Peyer's patch (tissue), 4 donors: ENCODE measurements at regions not wholly inside any gene's neighbourhood (a gene's known extent, or its start where the extent isn't known, plus 50 kb on each side); places are given as distances from the start of the nearest gene placed in this dataset.

ENCODE experiments used
- DNase-seq, 3 donors: peaks; one replicate each; pipeline ENCODE4 v3.0.0-alpha.2; 2017 to 2019
- H3K27ac ChIP-seq, 4 donors: fragments of 200-600 bp; sonication (generic); one replicate each; pipeline ENCODE4 v1.5.1; 2016 to 2019
- H3K27me3 ChIP-seq, 2 donors: fragments of 200-600 bp; sonication (generic); one replicate each; pipeline ENCODE4 v1.5.1; 2019
- H3K36me3 ChIP-seq, 3 donors: fragments of 200-600 bp; sonication (generic); one replicate each; pipeline ENCODE4 v1.5.1; 2016 to 2019
- H3K4me1 ChIP-seq, 4 donors: fragments of 200-600 bp; sonication (generic); one replicate each; pipeline ENCODE4 v1.5.1; 2016 to 2019
- H3K4me3 ChIP-seq, 4 donors: fragments of 200-600 bp; sonication (generic); 1 replicate in 3 of 4; 2 replicates in 1 of 4; pipeline ENCODE4 v1.5.1; 2016 to 2019; ENCODE audit warnings: mild to moderate bottlenecking in 1 of 4
- H3K9me3 ChIP-seq, 4 donors: fragments of 200-600 bp; sonication (generic); one replicate each; pipeline ENCODE4 v1.5.1; 2016 to 2019; ENCODE audit warnings: mild to moderate bottlenecking in 1 of 4
- POLR2A ChIP-seq, 2 donors: fragments of 450-650 bp; IDR thresholded peaks; one replicate each; pipeline ENCODE4 v1.5.1; 2017; ENCODE audit warnings: antibody characterized with exemption in 2 of 2, mild to moderate bottlenecking in 2 of 2, moderate library complexity in 2 of 2
- TF ChIP-seq, protein P1 (sequence below), 6 experiments: fragments of 450-650 bp in 4 of 6; fragments of 200-600 bp in 2 of 6; sonication (generic) in 1 of 6; IDR thresholded peaks; one replicate each; pipeline ENCODE4 v1.5.1; 2017 to 2019; ENCODE audit warnings: antibody characterized with exemption in 6 of 6, mild to moderate bottlenecking in 3 of 6, moderate library complexity in 1 of 6

DNA sequence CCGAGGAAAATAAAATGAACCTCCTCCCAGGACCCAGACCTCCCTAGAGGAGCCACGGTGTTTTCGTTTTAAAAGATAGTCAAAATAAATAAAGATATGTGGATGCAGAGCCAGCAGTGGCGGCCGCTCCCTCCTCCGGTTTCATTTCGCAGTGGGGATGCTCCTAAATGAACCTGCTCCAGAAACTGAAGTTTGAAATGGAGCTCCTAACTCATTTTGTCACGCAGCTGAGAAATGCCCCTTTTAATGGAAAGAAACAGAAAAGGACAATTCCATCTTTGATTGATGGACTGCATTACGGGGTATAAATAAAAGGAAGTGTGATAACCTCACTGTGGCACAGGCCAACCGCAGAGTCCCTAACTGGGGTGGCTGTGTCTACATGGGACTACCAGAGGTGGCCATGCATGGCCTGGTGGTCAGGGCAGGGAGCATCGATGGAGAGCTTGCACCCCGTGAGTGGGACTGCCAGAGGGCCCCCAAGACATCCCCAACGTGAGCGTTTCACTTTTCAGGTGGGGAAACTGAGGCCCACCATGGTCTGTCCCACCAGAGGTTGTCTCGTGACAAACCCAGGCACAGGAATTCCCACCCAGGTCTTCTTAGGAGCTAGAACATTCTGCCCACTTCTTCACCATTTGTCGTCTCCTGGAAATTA, 426.6 kb downstream of the BRD1 start:
- DNase-seq = peak; percentile 10 to 32 (median 11)
- no peak overlapping the region for H3K27ac ChIP-seq
- no peak for TF ChIP-seq POLR2A (IDR thresholded peaks at IDR 0.05)
- TF ChIP-seq, protein P1, sequence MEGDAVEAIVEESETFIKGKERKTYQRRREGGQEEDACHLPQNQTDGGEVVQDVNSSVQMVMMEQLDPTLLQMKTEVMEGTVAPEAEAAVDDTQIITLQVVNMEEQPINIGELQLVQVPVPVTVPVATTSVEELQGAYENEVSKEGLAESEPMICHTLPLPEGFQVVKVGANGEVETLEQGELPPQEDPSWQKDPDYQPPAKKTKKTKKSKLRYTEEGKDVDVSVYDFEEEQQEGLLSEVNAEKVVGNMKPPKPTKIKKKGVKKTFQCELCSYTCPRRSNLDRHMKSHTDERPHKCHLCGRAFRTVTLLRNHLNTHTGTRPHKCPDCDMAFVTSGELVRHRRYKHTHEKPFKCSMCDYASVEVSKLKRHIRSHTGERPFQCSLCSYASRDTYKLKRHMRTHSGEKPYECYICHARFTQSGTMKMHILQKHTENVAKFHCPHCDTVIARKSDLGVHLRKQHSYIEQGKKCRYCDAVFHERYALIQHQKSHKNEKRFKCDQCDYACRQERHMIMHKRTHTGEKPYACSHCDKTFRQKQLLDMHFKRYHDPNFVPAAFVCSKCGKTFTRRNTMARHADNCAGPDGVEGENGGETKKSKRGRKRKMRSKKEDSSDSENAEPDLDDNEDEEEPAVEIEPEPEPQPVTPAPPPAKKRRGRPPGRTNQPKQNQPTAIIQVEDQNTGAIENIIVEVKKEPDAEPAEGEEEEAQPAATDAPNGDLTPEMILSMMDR (IDR thresholded peaks at IDR 0.05) = no peak
- no peaks in the 10 kb centered on the region for H3K36me3 ChIP-seq
- no peaks in the 10 kb centered on the region for H3K9me3 ChIP-seq
- H3K4me1 ChIP-seq = no peaks in the 10 kb centered on the region
- H3K4me3 ChIP-seq = no peak overlapping the region
- H3K27me3 ChIP-seq = no peaks in the 10 kb centered on the region

DNA sequence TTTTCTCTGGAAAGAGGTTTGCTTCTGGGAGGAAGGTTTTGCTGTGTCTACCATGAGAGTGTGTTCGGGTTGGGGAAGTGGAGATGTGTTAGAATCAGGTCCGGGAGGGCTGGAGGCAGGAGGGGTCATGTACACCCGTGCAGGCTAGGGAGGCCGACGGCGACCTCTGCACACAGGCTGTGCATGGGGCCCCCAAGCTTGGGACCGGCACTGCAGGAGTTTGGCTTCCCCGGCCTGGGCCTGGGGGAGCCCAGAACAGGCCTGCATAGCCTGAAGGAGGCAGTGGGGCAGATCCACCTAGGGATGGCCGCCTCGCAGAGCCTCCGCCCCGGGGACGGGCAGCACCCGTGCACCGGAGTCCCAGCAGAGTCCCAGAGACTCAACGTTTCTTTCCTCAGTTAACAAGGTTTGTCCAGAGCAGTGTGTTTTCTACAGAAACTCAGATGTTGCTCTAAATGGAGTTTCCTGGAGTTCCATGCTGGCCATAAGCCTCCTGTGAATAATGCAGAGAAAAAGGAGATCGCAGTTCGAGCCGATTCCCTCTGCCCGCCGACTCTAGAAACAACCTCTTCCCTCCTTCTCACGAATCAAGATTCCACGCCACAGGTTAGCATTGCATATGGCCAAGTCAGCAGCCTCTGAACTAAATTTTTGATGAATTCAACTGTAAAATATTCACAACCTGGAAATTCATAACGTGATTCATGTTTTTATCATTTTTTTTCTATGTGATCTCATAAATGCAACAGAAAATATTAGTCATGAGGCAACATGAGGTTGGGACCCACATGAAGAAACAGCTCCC, 427.3 kb downstream of the BRD1 start:
- no peaks in the 10 kb centered on the region for H3K36me3 ChIP-seq
- no peaks in the 10 kb centered on the region for H3K27me3 ChIP-seq
- no peak overlapping the region for H3K4me3 ChIP-seq
- peak in 2 of 3 donors; percentile 18 to 19 for DNase-seq
- H3K27ac ChIP-seq = no peak overlapping the region
- no peaks in the 10 kb centered on the region for H3K4me1 ChIP-seq
- H3K9me3 ChIP-seq = no peaks in the 10 kb centered on the region
- TF ChIP-seq POLR2A (IDR thresholded peaks at IDR 0.05) = no peak
- TF ChIP-seq, protein P1 (IDR thresholded peaks at IDR 0.05) = no peak

DNA sequence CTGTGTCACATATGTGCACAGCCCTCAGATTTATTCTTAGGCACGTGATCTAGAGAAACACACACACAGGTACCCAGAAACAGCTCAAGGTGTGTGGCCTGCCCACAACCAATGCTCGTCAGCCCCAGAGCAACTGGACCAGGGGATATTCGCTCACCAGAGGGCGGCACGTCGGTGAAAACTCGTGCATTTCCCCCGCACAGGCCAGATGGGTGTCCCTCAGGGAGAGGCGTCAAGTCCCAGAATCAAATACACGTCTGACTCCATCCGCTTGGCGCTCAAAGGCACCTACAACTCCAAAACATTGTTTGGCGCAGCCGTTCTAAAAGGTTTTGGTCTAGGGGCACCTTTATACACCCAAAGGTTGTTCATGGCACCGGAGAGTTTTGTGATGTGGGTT, 429.0 kb downstream of the BRD1 start:
- Histone ChIP-seq H3K36me3 (no peaks in the 10 kb centered on the region), H3K27ac (no peak overlapping the region), H3K4me3 (no peak overlapping the region), H3K27me3 (no peaks in the 10 kb centered on the region), H3K4me1 (no peaks in the 10 kb centered on the region), H3K9me3 (no peaks in the 10 kb centered on the region)
- TF ChIP-seq POLR2A (IDR thresholded peaks at IDR 0.05) = no peak
- TF ChIP-seq, protein P1 (IDR thresholded peaks at IDR 0.05) = no peak
- DNase-seq = peak in 1 of 3 donors; percentile 14

DNA sequence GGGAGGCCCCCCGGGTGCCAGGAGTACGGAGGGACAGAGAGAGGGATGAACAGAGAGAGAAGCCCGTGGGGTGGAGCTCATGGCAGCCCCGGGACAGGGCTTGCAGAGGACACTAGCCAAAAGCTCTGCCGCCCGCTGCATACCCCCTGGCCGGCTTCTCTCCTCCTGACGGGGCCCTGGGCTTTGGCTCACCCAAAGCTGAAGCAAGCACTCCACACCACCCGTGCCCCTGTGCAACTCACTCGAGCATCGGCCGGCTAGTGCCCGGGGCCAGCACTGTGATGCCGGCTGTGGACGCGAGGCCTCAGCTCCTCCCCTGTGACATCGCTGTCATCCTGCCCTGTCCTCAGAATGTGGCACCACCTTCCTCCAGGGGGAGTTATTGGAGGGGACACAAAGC, 429.6 kb downstream of the BRD1 start:
- H3K36me3 ChIP-seq = no peaks in the 10 kb centered on the region
- TF ChIP-seq, protein P1 (IDR thresholded peaks at IDR 0.05) = no peak
- TF ChIP-seq POLR2A (IDR thresholded peaks at IDR 0.05) = no peak
- DNase-seq = peak in 1 of 3 donors; percentile 40
- H3K27ac ChIP-seq = no peak overlapping the region
- no peaks in the 10 kb centered on the region for H3K27me3 ChIP-seq
- H3K4me1 ChIP-seq = no peaks in the 10 kb centered on the region
- no peak overlapping the region for H3K4me3 ChIP-seq
- H3K9me3 ChIP-seq = no peaks in the 10 kb centered on the region

DNA sequence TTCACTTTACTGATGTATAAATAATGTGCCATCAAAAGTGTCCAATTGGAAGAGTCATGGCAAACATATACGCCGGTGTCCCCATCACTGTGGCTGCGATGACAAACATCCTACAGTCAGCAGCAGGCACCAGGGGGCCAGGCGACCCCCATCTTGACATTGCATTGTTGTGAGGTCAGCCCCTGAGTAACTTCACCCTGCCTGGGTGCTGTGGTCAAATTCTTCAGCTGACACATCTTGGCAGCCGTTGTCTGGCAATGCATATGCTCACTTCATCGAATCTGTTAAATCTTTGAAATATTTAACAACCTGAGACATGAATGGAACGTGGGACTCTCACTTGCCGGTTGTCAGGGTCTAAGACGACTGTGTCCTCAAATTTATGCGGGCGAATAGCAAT, 430.9 kb downstream of the BRD1 start:
- H3K4me1 ChIP-seq = no peaks in the 10 kb centered on the region
- H3K27ac ChIP-seq = no peak overlapping the region
- no peak overlapping the region for H3K4me3 ChIP-seq
- no peaks in the 10 kb centered on the region for H3K36me3 ChIP-seq
- peak in 1 of 3 donors; percentile 6 for DNase-seq
- no peaks in the 10 kb centered on the region for H3K27me3 ChIP-seq
- no peaks in the 10 kb centered on the region for H3K9me3 ChIP-seq
- TF ChIP-seq, protein P1 (IDR thresholded peaks at IDR 0.05) = no peak
- TF ChIP-seq POLR2A (IDR thresholded peaks at IDR 0.05) = no peak
